ENCODE measurements at regions not wholly inside any gene's neighbourhood (a gene's known extent, or its start where the extent isn't known, plus 50 kb on each side); places are given as distances from the start of the nearest gene placed in this dataset.

- SMC1A ChIA-PET (ENCODE audit: uncharacterized antibody, unreplicated experiment) = interaction anchor here (0.7 to 1.2 kb wide), 2 partner anchors 12 to 602 kb away, joined by 3 to 4 read pairs; no protein-coding TSS in a partner anchor
These were observed 315.1 kb upstream of the ADGRL3 start for GRCh38 chr4:60885011-60885410.

DNA sequence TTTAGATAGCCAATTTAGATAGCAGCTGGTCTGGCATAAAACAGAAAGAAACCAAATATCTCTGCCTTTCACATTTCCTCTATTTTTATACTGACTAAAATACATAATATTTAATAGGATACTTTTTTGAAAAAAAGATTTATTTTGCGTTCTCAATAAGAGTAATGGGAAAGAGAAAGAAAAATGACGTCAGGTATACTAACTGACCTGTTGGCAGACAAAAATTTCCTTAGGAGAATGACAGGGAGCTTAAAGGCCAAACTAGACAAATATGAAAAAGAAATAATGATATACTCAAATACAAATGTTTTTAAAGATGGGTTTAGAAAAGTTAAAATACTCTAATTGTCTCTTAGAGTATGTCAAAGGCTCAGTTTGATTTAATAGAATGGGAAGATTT lies 309.4 kb upstream of the ADGRL3 start:
- RAD21 ChIA-PET (ENCODE audit: unreplicated experiment) = no interaction called here
- SMC1A ChIA-PET (ENCODE audit: uncharacterized antibody, unreplicated experiment) = interaction anchor here (0.6 kb wide), 1 partner anchor 802 kb away, joined by 3 read pairs; no protein-coding TSS in a partner anchor
- ATAC-seq = no peak
- TF ChIP-seq CBFB (IDR thresholded peaks at IDR 0.05; ENCODE audit: low read depth) (no peak), HDGF (IDR thresholded peaks at IDR 0.05) (no peak), YY1 (IDR thresholded peaks at IDR 0.05; ENCODE audit: low read depth, low read length) (no peak), SREBF2 (IDR thresholded peaks at IDR 0.05; ENCODE audit: low read length) (no peak), KAT2A (conservative IDR thresholded peaks at IDR 0.05; ENCODE audit: control insufficient read depth, low read depth, low read length) (no peak), ASH2L (IDR thresholded peaks at IDR 0.05; ENCODE audit: borderline replicate concordance, low read depth) (no peak)
- TF ChIP-seq, protein P1, sequence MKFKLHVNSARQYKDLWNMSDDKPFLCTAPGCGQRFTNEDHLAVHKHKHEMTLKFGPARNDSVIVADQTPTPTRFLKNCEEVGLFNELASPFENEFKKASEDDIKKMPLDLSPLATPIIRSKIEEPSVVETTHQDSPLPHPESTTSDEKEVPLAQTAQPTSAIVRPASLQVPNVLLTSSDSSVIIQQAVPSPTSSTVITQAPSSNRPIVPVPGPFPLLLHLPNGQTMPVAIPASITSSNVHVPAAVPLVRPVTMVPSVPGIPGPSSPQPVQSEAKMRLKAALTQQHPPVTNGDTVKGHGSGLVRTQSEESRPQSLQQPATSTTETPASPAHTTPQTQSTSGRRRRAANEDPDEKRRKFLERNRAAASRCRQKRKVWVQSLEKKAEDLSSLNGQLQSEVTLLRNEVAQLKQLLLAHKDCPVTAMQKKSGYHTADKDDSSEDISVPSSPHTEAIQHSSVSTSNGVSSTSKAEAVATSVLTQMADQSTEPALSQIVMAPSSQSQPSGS (IDR thresholded peaks at IDR 0.05; ENCODE audit: low read length) = no peak

More at GRCh38 chr4:60885011-60885410, 315.1 kb upstream of the ADGRL3 start:
- H3K9me3 ChIP-seq (replicated peaks; ENCODE audit: control insufficient read depth, insufficient read depth, low read length) = no peaks in the 10 kb centered on the region
- DNase-seq (ENCODE audit: low read depth, low spot score) (no peak), ATAC-seq (no peak), FAIRE-seq (no peak)
- no peak overlapping the region for H3K9ac ChIP-seq (ENCODE audit: control insufficient read depth, insufficient read depth, low read length)
- intact Hi-C loops (cut with micrococcal nuclease; ENCODE audit: unreplicated experiment) = no loop called here
- H2AFZ ChIP-seq (ENCODE audit: control insufficient read depth, low read depth, low read length) = no peak overlapping the region
- H3K4me1 ChIP-seq (ENCODE audit: control insufficient read depth, insufficient read depth, low read length) = no peaks in the 10 kb centered on the region
- WGBS (ENCODE audit: insufficient coverage, insufficient replicate concordance, low lambda C conversion rate, missing lambda C conversion rate) = 5% methylated on average over 2 of the region's 2 CpGs
- ChIA-PET POLR2A (no interaction called here), RAD21 (ENCODE audit: unreplicated experiment) (no interaction called here), CTCF (no interaction called here)
- H3K79me2 ChIP-seq (ENCODE audit: control insufficient read depth, insufficient read depth, low read length) = no peaks in the 10 kb centered on the region
- TF ChIP-seq NFIC (IDR thresholded peaks at IDR 0.05; ENCODE audit: low read depth, low read length) = no peak
- TF ChIP-seq ASH2L (IDR thresholded peaks at IDR 0.05; ENCODE audit: borderline replicate concordance, low read depth) = no peak
- TF ChIP-seq CTCF (IDR thresholded peaks at IDR 0.05 in 2 of 3, conservative IDR thresholded peaks at IDR 0.05 in 1 of 3; ENCODE audit: control insufficient read depth in 2 of 3, extremely low read depth in 1 of 3, insufficient read depth in 1 of 3, low read depth in 3 of 3, low read length in 3 of 3) = no peak
- TF ChIP-seq HDGF (IDR thresholded peaks at IDR 0.05) = no peak
- in situ Hi-C loops (cut with MboI) = no loop called here
- no peaks in the 10 kb centered on the region for H4K20me1 ChIP-seq (ENCODE audit: control insufficient read depth, insufficient read depth)
- no peak overlapping the region for H3K27ac ChIP-seq (ENCODE audit: control insufficient read depth, insufficient read depth)
- no peaks in the 10 kb centered on the region for H3K36me3 ChIP-seq (ENCODE audit: control insufficient read depth in 2 of 2, insufficient read depth in 2 of 2, low read length in 1 of 2)
- no TSS peak for BruUV-seq (replicated peaks)
- no peak overlapping the region for H3K4me3 ChIP-seq
- H3K4me2 ChIP-seq (ENCODE audit: control insufficient read depth, insufficient read depth) = no peak overlapping the region
- H3K27me3 ChIP-seq (replicated peaks in 1 of 2; ENCODE audit: control insufficient read depth in 2 of 2, insufficient read depth in 2 of 2, low read length in 1 of 2) = no peaks in the 10 kb centered on the region

More for the DNA sequence above, 309.4 kb upstream of the ADGRL3 start:
- POLR2A ChIA-PET = no interaction called here
- Histone ChIP-seq H3K9me3 (replicated peaks; ENCODE audit: control insufficient read depth, insufficient read depth, low read length) (no peaks in the 10 kb centered on the region), H3K36me3 (ENCODE audit: control insufficient read depth in 2 of 2, insufficient read depth in 2 of 2, low read length in 1 of 2) (no peaks in the 10 kb centered on the region), H4K20me1 (ENCODE audit: control insufficient read depth, insufficient read depth) (no peaks in the 10 kb centered on the region), H3K9ac (ENCODE audit: control insufficient read depth, insufficient read depth, low read length) (no peak overlapping the region), H3K4me3 (no peak overlapping the region), H2AFZ (ENCODE audit: control insufficient read depth, low read depth, low read length) (no peak overlapping the region), H3K4me2 (ENCODE audit: control insufficient read depth, insufficient read depth) (no peak overlapping the region), H3K27ac (ENCODE audit: control insufficient read depth, insufficient read depth) (no peak overlapping the region), H3K4me1 (ENCODE audit: control insufficient read depth, insufficient read depth, low read length) (no peaks in the 10 kb centered on the region), H3K79me2 (ENCODE audit: control insufficient read depth, insufficient read depth, low read length) (no peaks in the 10 kb centered on the region), H3K27me3 (replicated peaks in 1 of 2; ENCODE audit: control insufficient read depth in 2 of 2, insufficient read depth in 2 of 2, low read length in 1 of 2) (no peaks in the 10 kb centered on the region)
- no TSS peak for BruUV-seq (replicated peaks)
- DNase-seq (ENCODE audit: low read depth, low spot score) (no peak), FAIRE-seq (no peak)
- WGBS (ENCODE audit: insufficient coverage, insufficient replicate concordance, low lambda C conversion rate, missing lambda C conversion rate) = 0% methylated on average over 2 of the region's 2 CpGs
- in situ Hi-C loops (cut with MboI) = no loop called here
- CTCF ChIA-PET = no interaction called here
- intact Hi-C loops (cut with micrococcal nuclease; ENCODE audit: unreplicated experiment) = no loop called here

All from GM12878 (cell line).